Karpas-422 (cell line): ENCODE measurements at regions not wholly inside any gene's neighbourhood (a gene's known extent, or its start where the extent isn't known, plus 50 kb on each side); places are given as distances from the start of the nearest gene placed in this dataset.

Experiments used
- DNase-seq: peaks from one replicate; pipeline ENCODE4 v3.0.0-alpha.2; 2015
- H2AFZ ChIP-seq: fragments of 200-600 bp; sonication (generic); 2 replicates; pipeline ENCODE4 v1.6.1; 2014; ENCODE audit warnings: antibody characterized with exemption, low read length, mixed read lengths
- H3K27ac ChIP-seq: fragments of 200-600 bp; sonication (generic); 2 replicates; pipeline ENCODE4 v1.5.1; 2014; ENCODE audit warnings: mild to moderate bottlenecking, low read length, moderate library complexity
- H3K27me3 ChIP-seq: fragments of 200-600 bp; sonication (generic); 2 replicates; pipeline ENCODE4 v1.6.1; 2014; ENCODE audit warnings: low read length, mixed read lengths
- H3K36me3 ChIP-seq: fragments of 200-600 bp; sonication (generic); 2 replicates; pipeline ENCODE4 v1.6.1; 2014; ENCODE audit warnings: low read length, mixed read lengths; ENCODE audit not compliant: insufficient read depth
- H3K4me1 ChIP-seq: fragments of 200-600 bp; sonication (generic); 2 replicates; pipeline ENCODE4 v1.6.1; 2014; ENCODE audit warnings: mild to moderate bottlenecking, low read length, mixed read lengths
- H3K4me2 ChIP-seq: fragments of 200-600 bp; sonication (generic); 2 replicates; pipeline ENCODE4 v1.6.1; 2014; ENCODE audit warnings: low read length, low read depth, mild to moderate bottlenecking; ENCODE audit not compliant: poor library complexity, severe bottlenecking
- H3K4me3 ChIP-seq: fragments of 200-600 bp; sonication (generic); 2 replicates; pipeline ENCODE4 v1.5.1; 2014; ENCODE audit warnings: mild to moderate bottlenecking, antibody characterized with exemption, low read length, mixed read lengths
- H3K79me2 ChIP-seq: fragments of 200-600 bp; sonication (generic); 2 replicates; pipeline ENCODE4 v1.6.1; 2014; ENCODE audit warnings: mild to moderate bottlenecking, low read length, mixed read lengths
- H3K9ac ChIP-seq: fragments of 200-600 bp; sonication (generic); 2 replicates; pipeline ENCODE4 v1.6.0; 2014; ENCODE audit warnings: low read length
- H3K9me2 ChIP-seq: fragments of 200-600 bp; sonication (generic), shearing (Covaris generic); replicated peaks from 2 replicates; pipeline ENCODE4 v1.6.0; 2014; ENCODE audit warnings: mild to moderate bottlenecking, low read length, moderate library complexity; ENCODE audit not compliant: insufficient read depth
- H3K9me3 ChIP-seq: fragments of 300-700, 200-600 bp; sonication (generic); 2 replicates; pipeline ENCODE4 v1.6.1; 2014; ENCODE audit warnings: low read length, mixed read lengths
- H4K20me1 ChIP-seq: fragments of 200-600 bp; sonication (generic); 2 replicates; pipeline ENCODE4 v1.6.1; 2014; ENCODE audit warnings: mild to moderate bottlenecking, antibody characterized with exemption, low read length, low read depth; ENCODE audit not compliant: insufficient read depth

DNA sequence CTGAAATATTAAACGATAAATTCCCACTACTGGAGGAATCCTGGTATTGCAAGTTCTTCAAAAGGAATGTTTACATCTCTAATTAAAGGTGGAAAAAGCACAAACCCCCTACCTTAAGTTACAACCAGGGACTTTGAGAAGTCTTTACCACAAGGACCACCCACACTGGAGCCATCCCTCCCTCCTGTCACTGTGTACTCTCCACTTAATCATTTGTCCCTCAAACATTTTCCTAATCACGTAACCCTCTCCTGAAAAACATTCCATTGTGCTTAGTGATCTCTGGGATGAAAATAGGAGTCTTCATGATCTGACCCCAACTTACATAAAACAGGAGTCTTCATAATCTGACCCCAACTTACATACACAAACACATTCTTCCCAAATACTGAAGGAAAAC, 85.7 kb downstream of the SUCLG1 start:
- no peaks in the 10 kb centered on the region for H3K36me3 ChIP-seq
- no peaks in the 10 kb centered on the region for H3K9me2 ChIP-seq
- H3K4me1 ChIP-seq: no peaks in the 10 kb centered on the region
- H4K20me1 ChIP-seq: no peaks in the 10 kb centered on the region
- no peaks in the 10 kb centered on the region for H3K79me2 ChIP-seq
- H2AFZ ChIP-seq: no peak overlapping the region
- H3K9me3 ChIP-seq: no peaks in the 10 kb centered on the region
- H3K27me3 ChIP-seq: 0 out of 2 replicates have a peak, but pooled peaks cover 5% of the 10 kb centered on the region
- no peak overlapping the region for H3K4me3 ChIP-seq
- no peak overlapping the region for H3K9ac ChIP-seq
- no peak overlapping the region for H3K27ac ChIP-seq
- no peak overlapping the region for H3K4me2 ChIP-seq
- DNase-seq: no peak

DNA sequence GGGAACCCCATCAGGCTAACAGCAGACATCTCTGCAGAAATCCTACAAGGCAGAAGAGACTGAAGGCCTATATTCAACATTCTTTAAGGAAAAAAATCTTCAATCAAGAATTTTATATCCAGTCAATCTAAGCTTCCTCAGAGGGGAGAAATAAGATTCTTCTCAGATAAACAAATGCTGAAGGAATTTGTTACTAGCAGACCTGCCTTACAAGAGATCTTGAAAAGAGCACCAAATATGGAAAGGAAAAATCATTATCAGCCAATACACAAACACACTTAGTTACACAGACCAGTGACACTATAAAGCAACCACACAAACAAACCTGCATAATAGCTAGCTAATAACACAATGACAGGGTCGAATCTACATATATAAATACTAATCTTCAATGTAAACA, 96.5 kb downstream of the SUCLG1 start:
- no peaks in the 10 kb centered on the region for H3K9me2 ChIP-seq
- no peak overlapping the region for H3K4me3 ChIP-seq
- H3K4me2 ChIP-seq: no peak overlapping the region
- H3K79me2 ChIP-seq: no peaks in the 10 kb centered on the region
- H3K9ac ChIP-seq: no peak overlapping the region
- H3K36me3 ChIP-seq: no peaks in the 10 kb centered on the region
- H2AFZ ChIP-seq: no peak overlapping the region
- no peaks in the 10 kb centered on the region for H4K20me1 ChIP-seq
- DNase-seq: no peak
- H3K9me3 ChIP-seq: no peaks in the 10 kb centered on the region
- no peaks in the 10 kb centered on the region for H3K27me3 ChIP-seq
- H3K4me1 ChIP-seq: no peaks in the 10 kb centered on the region
- no peak overlapping the region for H3K27ac ChIP-seq

DNA sequence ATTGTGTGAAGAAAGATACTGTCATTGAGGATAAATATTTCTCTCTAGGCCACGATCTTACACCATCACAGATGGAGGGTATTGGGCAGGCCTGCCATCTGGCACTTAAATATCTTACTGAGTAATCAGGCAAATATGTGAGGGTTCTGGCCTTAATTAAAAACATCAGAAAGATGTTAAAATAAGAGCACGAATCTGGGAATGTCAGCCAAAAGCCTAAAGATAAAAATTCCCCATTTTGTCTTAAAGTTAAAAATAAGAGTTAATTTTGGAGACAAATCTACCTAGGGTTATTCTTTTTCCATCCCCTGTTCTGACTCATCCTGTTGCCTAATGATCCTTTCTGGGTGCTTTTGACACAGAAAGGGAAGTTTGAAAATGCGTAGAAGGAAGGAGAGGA, 121.0 kb downstream of the SUCLG1 start:
- Histone ChIP-seq H3K27me3 (no peaks in the 10 kb centered on the region), H3K9me3 (no peaks in the 10 kb centered on the region), H3K4me2 (no peak overlapping the region), H4K20me1 (no peaks in the 10 kb centered on the region), H3K4me1 (no peaks in the 10 kb centered on the region), H3K79me2 (no peaks in the 10 kb centered on the region), H3K9ac (no peak overlapping the region), H3K27ac (no peak overlapping the region), H3K36me3 (no peaks in the 10 kb centered on the region), H3K9me2 (no peaks in the 10 kb centered on the region), H3K4me3 (no peak overlapping the region), H2AFZ (no peak overlapping the region)
- DNase-seq: no peak

DNA sequence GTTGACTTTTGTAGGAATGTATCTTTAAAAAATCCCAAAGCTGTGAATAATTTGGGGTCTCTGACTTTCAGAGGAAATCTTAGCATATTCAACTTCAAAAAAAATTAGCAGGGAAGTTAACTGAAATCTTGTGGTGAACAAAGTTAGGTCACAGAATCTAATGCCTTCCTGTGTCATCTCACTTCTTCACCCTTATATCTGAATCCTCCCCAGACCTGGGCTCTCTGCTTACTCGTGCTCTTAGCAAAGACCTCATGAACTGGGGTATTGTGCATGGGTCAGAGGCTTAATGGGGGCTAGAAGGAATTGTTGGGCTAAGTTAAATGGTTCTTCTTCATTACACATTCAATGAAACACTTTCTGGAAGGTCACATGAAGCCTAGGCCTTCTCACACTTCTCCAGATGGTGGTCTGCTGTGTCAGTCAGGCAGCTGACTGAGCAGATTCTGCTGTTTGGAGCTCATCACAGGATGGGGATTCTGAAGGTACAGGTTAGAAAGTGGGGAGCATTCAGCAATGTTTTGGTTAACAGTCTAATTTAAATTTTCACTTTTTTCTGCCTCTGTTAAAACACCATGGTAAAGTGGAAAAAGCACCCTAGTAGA, 131.3 kb downstream of the SUCLG1 start:
- Histone ChIP-seq H3K9me3 (no peaks in the 10 kb centered on the region), H3K27me3 (no peaks in the 10 kb centered on the region), H2AFZ (no peak overlapping the region), H3K4me1 (no peaks in the 10 kb centered on the region), H3K9me2 (no peaks in the 10 kb centered on the region), H4K20me1 (no peaks in the 10 kb centered on the region), H3K27ac (no peak overlapping the region), H3K36me3 (no peaks in the 10 kb centered on the region), H3K79me2 (no peaks in the 10 kb centered on the region), H3K4me2 (no peak overlapping the region), H3K4me3 (no peak overlapping the region), H3K9ac (no peak overlapping the region)
- DNase-seq: no peak

DNA sequence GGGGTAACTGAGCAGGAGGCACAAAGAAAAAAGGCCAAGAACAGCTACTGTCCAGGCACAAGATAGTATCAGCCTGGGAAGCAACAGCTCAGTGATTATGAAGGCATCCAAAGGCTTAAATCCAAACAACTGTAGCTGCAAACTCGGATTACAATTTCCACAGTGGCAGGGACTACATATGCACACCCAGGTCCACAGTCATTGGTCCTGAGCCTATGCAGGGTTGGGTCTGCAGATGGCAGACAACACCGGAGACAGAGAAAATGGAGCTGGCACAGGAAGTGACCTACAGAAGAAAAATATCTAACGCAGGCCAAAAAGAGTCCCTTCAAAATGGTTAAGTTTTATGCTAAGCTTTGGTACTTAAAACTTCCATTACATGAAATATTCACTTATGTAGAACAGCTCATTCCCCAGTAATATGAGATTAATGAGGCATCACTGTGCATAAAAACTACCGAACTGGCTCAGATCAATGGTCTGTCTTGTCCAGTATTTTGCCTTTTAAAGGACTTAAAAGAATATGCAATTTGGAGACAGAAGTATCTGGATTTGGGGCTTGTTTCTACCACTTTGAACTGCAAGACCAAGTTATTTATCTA, 132.1 kb downstream of the SUCLG1 start:
- Histone ChIP-seq H3K4me1 (no peaks in the 10 kb centered on the region), H2AFZ (no peak overlapping the region), H3K9me3 (no peaks in the 10 kb centered on the region), H3K79me2 (no peaks in the 10 kb centered on the region), H3K9ac (no peak overlapping the region), H3K27ac (no peak overlapping the region), H3K9me2 (no peaks in the 10 kb centered on the region), H3K27me3 (no peaks in the 10 kb centered on the region), H3K4me3 (no peak overlapping the region), H3K36me3 (no peaks in the 10 kb centered on the region), H4K20me1 (no peaks in the 10 kb centered on the region), H3K4me2 (no peak overlapping the region)
- no peak for DNase-seq

DNA sequence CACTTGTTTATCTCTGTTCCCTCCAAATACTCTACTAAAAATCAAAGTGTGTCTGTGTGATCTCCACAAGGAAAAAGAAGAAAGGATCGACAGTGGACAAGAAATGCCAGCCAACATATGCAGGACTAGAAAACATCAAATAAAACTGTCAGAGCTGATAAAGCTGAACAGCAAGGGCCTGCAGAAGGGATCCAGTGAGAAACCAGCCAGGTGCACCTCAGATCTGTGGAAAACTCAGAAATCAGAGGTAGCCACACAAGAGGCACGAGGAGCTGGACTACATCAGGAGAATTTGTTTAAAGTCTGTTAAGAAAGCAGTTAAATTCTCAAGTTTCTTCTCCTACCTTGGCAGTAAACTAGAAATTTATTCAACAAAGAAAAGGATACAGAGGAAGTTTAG, 135.2 kb downstream of the SUCLG1 start:
- Histone ChIP-seq H3K4me3 (no peak overlapping the region), H3K4me2 (no peak overlapping the region), H3K79me2 (no peaks in the 10 kb centered on the region), H3K9me3 (no peaks in the 10 kb centered on the region), H3K27me3 (no peaks in the 10 kb centered on the region), H3K4me1 (no peaks in the 10 kb centered on the region), H3K36me3 (no peaks in the 10 kb centered on the region), H4K20me1 (no peaks in the 10 kb centered on the region), H3K9ac (no peak overlapping the region), H3K27ac (no peak overlapping the region), H3K9me2 (no peaks in the 10 kb centered on the region), H2AFZ (no peak overlapping the region)
- no peak for DNase-seq

DNA sequence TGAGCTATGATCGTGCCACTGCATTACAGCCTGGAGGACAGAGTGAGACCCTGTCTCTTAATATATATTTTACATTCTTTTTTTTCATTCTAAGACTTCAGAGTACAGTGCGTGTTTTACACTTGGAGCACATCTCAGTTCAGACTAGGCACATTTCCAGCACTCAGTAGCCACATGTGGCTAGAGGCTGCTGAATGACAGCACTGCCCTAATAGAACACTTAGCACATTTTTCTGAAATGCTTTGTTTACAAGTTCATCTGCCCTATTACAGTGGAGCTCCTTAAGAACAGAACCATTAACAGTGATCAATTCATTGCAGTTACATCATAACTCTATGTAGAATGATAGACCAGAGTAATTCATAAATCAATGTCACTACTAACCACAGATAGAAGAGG, 138.1 kb downstream of the SUCLG1 start:
- Histone ChIP-seq H3K9me3 (no peaks in the 10 kb centered on the region), H3K9ac (no peak overlapping the region), H3K79me2 (no peaks in the 10 kb centered on the region), H3K9me2 (no peaks in the 10 kb centered on the region), H3K36me3 (no peaks in the 10 kb centered on the region), H3K27ac (no peak overlapping the region), H3K27me3 (no peaks in the 10 kb centered on the region), H2AFZ (no peak overlapping the region), H3K4me1 (no peaks in the 10 kb centered on the region), H3K4me3 (no peak overlapping the region), H3K4me2 (no peak overlapping the region), H4K20me1 (no peaks in the 10 kb centered on the region)
- DNase-seq: no peak

DNA sequence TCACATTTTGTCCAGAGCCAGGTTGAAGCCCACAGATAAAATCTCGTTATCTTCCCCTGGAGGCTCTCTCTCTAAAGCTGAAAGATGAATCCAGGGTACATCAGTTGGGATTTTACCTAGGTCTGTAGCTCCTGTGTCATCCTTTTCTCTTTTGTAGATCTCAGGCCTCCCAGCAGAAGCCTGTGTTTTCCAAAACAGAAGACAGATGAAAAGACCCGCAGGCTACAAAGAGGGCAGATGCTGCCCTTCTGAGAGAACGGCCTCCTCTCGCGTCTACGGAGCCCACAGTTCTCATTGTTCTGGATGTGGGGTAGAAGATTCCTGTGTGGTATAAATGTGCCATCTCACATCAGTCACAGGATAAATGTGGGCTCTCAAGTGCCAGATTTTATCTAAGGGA, 139.5 kb downstream of the SUCLG1 start:
- no peak overlapping the region for H2AFZ ChIP-seq
- no peaks in the 10 kb centered on the region for H3K36me3 ChIP-seq
- H3K9me3 ChIP-seq: no peaks in the 10 kb centered on the region
- H4K20me1 ChIP-seq: no peaks in the 10 kb centered on the region
- no peaks in the 10 kb centered on the region for H3K9me2 ChIP-seq
- H3K27ac ChIP-seq: no peak overlapping the region
- DNase-seq: no peak
- no peaks in the 10 kb centered on the region for H3K79me2 ChIP-seq
- H3K9ac ChIP-seq: no peak overlapping the region
- no peak overlapping the region for H3K4me2 ChIP-seq
- no peaks in the 10 kb centered on the region for H3K4me1 ChIP-seq
- no peak overlapping the region for H3K4me3 ChIP-seq
- H3K27me3 ChIP-seq: no peaks in the 10 kb centered on the region
